DOHH2 (cell line): ENCODE measurements at regions not wholly inside any gene's neighbourhood (a gene's known extent, or its start where the extent isn't known, plus 50 kb on each side); places are given as distances from the start of the nearest gene placed in this dataset.

Experiments used
- H3F3A ChIP-seq: fragments of 200-600 bp; sonication (generic), shearing (Covaris generic); 2 replicates; pipeline ENCODE4 v1.6.0; 2016; ENCODE audit warnings: antibody characterized with exemption, mild to moderate bottlenecking; ENCODE audit not compliant: control insufficient read depth, insufficient read depth
- H3K27ac ChIP-seq: fragments of 200-600 bp; sonication (generic); 2 replicates; pipeline ENCODE4 v1.5.1; 2014; ENCODE audit warnings: low read depth, mild to moderate bottlenecking, low read length, moderate library complexity
- H3K27me3 ChIP-seq: fragments of 200-600 bp; sonication (generic); 2 replicates; pipeline ENCODE4 v1.6.1; 2014; ENCODE audit warnings: mild to moderate bottlenecking, low read length, mixed read lengths; ENCODE audit not compliant: control insufficient read depth
- H3K36me3 ChIP-seq: fragments of 200-600 bp; sonication (generic); 2 replicates; pipeline ENCODE4 v1.6.1; 2014; ENCODE audit warnings: mild to moderate bottlenecking, low read length, moderate library complexity, mixed read lengths; ENCODE audit not compliant: control insufficient read depth
- H3K4me1 ChIP-seq: fragments of 200-600 bp; sonication (generic); 2 replicates; pipeline ENCODE4 v1.6.1; 2014; ENCODE audit warnings: mild to moderate bottlenecking, low read length, mixed read lengths; ENCODE audit not compliant: control insufficient read depth
- H3K4me2 ChIP-seq: fragments of 200-600 bp; sonication (generic); 2 replicates; pipeline ENCODE4 v1.6.0; 2014; ENCODE audit warnings: mild to moderate bottlenecking, low read length, moderate library complexity
- H3K4me3 ChIP-seq: fragments of 200-600 bp; sonication (generic); 2 replicates; pipeline ENCODE4 v1.5.1; 2014; ENCODE audit warnings: mild to moderate bottlenecking, low read length, mixed read lengths
- H3K79me2 ChIP-seq: fragments of 200-600 bp; sonication (generic); 2 replicates; pipeline ENCODE4 v1.6.1; 2014; ENCODE audit warnings: mild to moderate bottlenecking, low read length, mixed read lengths; ENCODE audit not compliant: control insufficient read depth
- H3K9me2 ChIP-seq: fragments of 200-600 bp; sonication (generic); replicated peaks from 2 replicates; pipeline ENCODE4 v1.6.1; 2014; ENCODE audit warnings: mild to moderate bottlenecking, low read length, mixed read lengths; ENCODE audit not compliant: control insufficient read depth
- H3K9me3 ChIP-seq: fragments of 200-600 bp; sonication (generic); 2 replicates; pipeline ENCODE4 v1.6.1; 2014; ENCODE audit warnings: antibody characterized with exemption, low read length, mixed read lengths; ENCODE audit not compliant: control insufficient read depth, insufficient read depth
- H4K20me1 ChIP-seq: fragments of 200-600 bp; sonication (generic); 2 replicates; pipeline ENCODE4 v1.6.0; 2014; ENCODE audit warnings: low read depth, mild to moderate bottlenecking, antibody characterized with exemption, low read length, moderate library complexity; ENCODE audit not compliant: control insufficient read depth, insufficient read depth
- CTCF ChIP-seq: fragments of 200-600 bp; sonication (generic); IDR thresholded peaks from one replicate; pipeline ENCODE4 v1.5.1; 2014; ENCODE audit warnings: antibody characterized with exemption, mild to moderate bottlenecking, low read depth, low read length; ENCODE audit not compliant: poor library complexity, severe bottlenecking
- EZH2phosphoT487 ChIP-seq: fragments of 200-600 bp; sonication (generic); IDR thresholded peaks from 2 replicates; pipeline ENCODE4 v1.6.1; 2017; ENCODE audit warnings: borderline replicate concordance, mild to moderate bottlenecking, antibody characterized with exemption, low read length, moderate library complexity, mixed read lengths

- H3K9me2 ChIP-seq, result no peaks in the 10 kb centered on the region
- no peaks in the 10 kb centered on the region for H3K4me1 ChIP-seq
- no peaks in the 10 kb centered on the region for H3K27me3 ChIP-seq
- no peaks in the 10 kb centered on the region for H3K36me3 ChIP-seq
- TF ChIP-seq CTCF (no peak), EZH2phosphoT487 (no peak)
- no peak overlapping the region for H3K27ac ChIP-seq
- no peaks in the 10 kb centered on the region for H3F3A ChIP-seq
- no peaks in the 10 kb centered on the region for H3K79me2 ChIP-seq
- H3K4me3 ChIP-seq, result no peak overlapping the region
- no peaks in the 10 kb centered on the region for H3K9me3 ChIP-seq
- H4K20me1 ChIP-seq, result no peaks in the 10 kb centered on the region
- H3K4me2 ChIP-seq, result no peak overlapping the region
Measured at GRCh38 chr5:130729541-130729940, 435.5 kb downstream of the HINT1 start.

GRCh38 chr5:130727830-130728229 lies 437.2 kb downstream of the HINT1 start:
- H4K20me1 ChIP-seq, result no peaks in the 10 kb centered on the region
- no peak overlapping the region for H3K27ac ChIP-seq
- no peaks in the 10 kb centered on the region for H3K36me3 ChIP-seq
- H3K27me3 ChIP-seq, result peaks cover under 1% of the 10 kb centered on the region; the same call in 1 of the 2 replicates
- no peaks in the 10 kb centered on the region for H3K4me1 ChIP-seq
- H3K4me2 ChIP-seq, result no peak overlapping the region
- H3K79me2 ChIP-seq, result no peaks in the 10 kb centered on the region
- no peaks in the 10 kb centered on the region for H3K9me2 ChIP-seq
- no peak overlapping the region for H3K4me3 ChIP-seq
- H3K9me3 ChIP-seq, result no peaks in the 10 kb centered on the region
- TF ChIP-seq EZH2phosphoT487, result no peak
- no peak for TF ChIP-seq CTCF
- H3F3A ChIP-seq, result no peaks in the 10 kb centered on the region

GRCh38 chr5:130724658-130725057 lies 440.4 kb downstream of the HINT1 start:
- no peak overlapping the region for H3K27ac ChIP-seq
- H3K4me2 ChIP-seq, result no peak overlapping the region
- H3K79me2 ChIP-seq, result no peaks in the 10 kb centered on the region
- no peak for TF ChIP-seq EZH2phosphoT487
- no peak for TF ChIP-seq CTCF
- no peaks in the 10 kb centered on the region for H3K36me3 ChIP-seq
- no peaks in the 10 kb centered on the region for H3K4me1 ChIP-seq
- no peak overlapping the region for H3K4me3 ChIP-seq
- H3F3A ChIP-seq, result no peaks in the 10 kb centered on the region
- H3K27me3 ChIP-seq, result peaks cover 2% of the 10 kb centered on the region; the same call in 1 of the 2 replicates
- H4K20me1 ChIP-seq, result no peaks in the 10 kb centered on the region
- no peaks in the 10 kb centered on the region for H3K9me3 ChIP-seq
- no peaks in the 10 kb centered on the region for H3K9me2 ChIP-seq
